ENCODE measurements at regions not wholly inside any gene's neighbourhood (a gene's known extent, or its start where the extent isn't known, plus 50 kb on each side); places are given as distances from the start of the nearest gene placed in this dataset.

- H3K4me2 ChIP-seq (ENCODE audit: control insufficient read depth, extremely low read depth, insufficient read depth, low read depth, low read length), result no peak overlapping the region
- TF ChIP-seq CTCF (optimal IDR thresholded peaks at IDR 0.05 in 1 of 3, IDR thresholded peaks at IDR 0.05 in 1 of 3, conservative IDR thresholded peaks at IDR 0.05 in 1 of 3; ENCODE audit: extremely low read depth in 1 of 3, insufficient read depth in 2 of 3, low read length in 3 of 3) (no peak), EZH2 (IDR thresholded peaks at IDR 0.05; ENCODE audit: low read length) (no peak)
- H3K36me3 ChIP-seq (ENCODE audit: control insufficient read depth in 2 of 2, extremely low read depth in 1 of 2, insufficient read depth in 2 of 2, low read length in 2 of 2), result no peaks in the 10 kb centered on the region
- H3K9me1 ChIP-seq (ENCODE audit: control insufficient read depth, extremely low read depth, insufficient read depth, low read length), result no peaks in the 10 kb centered on the region
- DNase-seq (ENCODE audit: low read depth, low spot score) (no peak), FAIRE-seq (no peak)
- no peak overlapping the region for H3K27ac ChIP-seq (ENCODE audit: control insufficient read depth, insufficient read depth, low read length)
- dilution Hi-C loops (cut with MboI; ENCODE audit: extremely low pct_ligation_motif_present, low sequenced_read_pairs), result no loop called here
- no peaks in the 10 kb centered on the region for H4K20me1 ChIP-seq (ENCODE audit: control insufficient read depth, extremely low read depth, insufficient read depth, low read length)
- no peaks in the 10 kb centered on the region for H3K27me3 ChIP-seq (ENCODE audit: control insufficient read depth, extremely low read depth, insufficient read depth, low read length)
- H2AFZ ChIP-seq (ENCODE audit: control insufficient read depth, low read length), result no peak overlapping the region
- no peaks in the 10 kb centered on the region for H3K9me3 ChIP-seq (ENCODE audit: control insufficient read depth, low read depth, low read length)
- H3K9ac ChIP-seq (ENCODE audit: control insufficient read depth, extremely low read depth, insufficient read depth, low read length), result no peak overlapping the region
- H3K4me3 ChIP-seq (ENCODE audit: control insufficient read depth in 2 of 3, extremely low read depth in 1 of 3, insufficient read depth in 2 of 3, low read depth in 1 of 3, low read length in 3 of 3), result no peak overlapping the region
- H3K79me2 ChIP-seq (ENCODE audit: control insufficient read depth, insufficient read depth, low read length), result no peaks in the 10 kb centered on the region
- H3K4me1 ChIP-seq (ENCODE audit: control insufficient read depth, extremely low read depth, insufficient read depth, low read length), result no peaks in the 10 kb centered on the region
Observed at GRCh38 chr5:162567644-162568043, 500.1 kb downstream of the GABRG2 start.

GRCh38 chr5:162573758-162574157 lies 506.2 kb downstream of the GABRG2 start:
- no peak for FAIRE-seq
- H2AFZ ChIP-seq (ENCODE audit: control insufficient read depth, low read length), result no peak overlapping the region
- dilution Hi-C loops (cut with MboI; ENCODE audit: extremely low pct_ligation_motif_present, low sequenced_read_pairs), result no loop called here
- no peak overlapping the region for H3K4me2 ChIP-seq (ENCODE audit: control insufficient read depth, extremely low read depth, insufficient read depth, low read depth, low read length)
- no peaks in the 10 kb centered on the region for H3K79me2 ChIP-seq (ENCODE audit: control insufficient read depth, insufficient read depth, low read length)
- no peak overlapping the region for H3K4me3 ChIP-seq (ENCODE audit: control insufficient read depth in 2 of 3, extremely low read depth in 1 of 3, insufficient read depth in 2 of 3, low read depth in 1 of 3, low read length in 3 of 3)
- DNase-seq (ENCODE audit: low read depth, low spot score), result no peak
- H3K9me1 ChIP-seq (ENCODE audit: control insufficient read depth, extremely low read depth, insufficient read depth, low read length), result no peaks in the 10 kb centered on the region
- no peak for TF ChIP-seq EZH2 (IDR thresholded peaks at IDR 0.05; ENCODE audit: low read length)
- no peak for TF ChIP-seq CTCF (optimal IDR thresholded peaks at IDR 0.05 in 1 of 3, IDR thresholded peaks at IDR 0.05 in 1 of 3, conservative IDR thresholded peaks at IDR 0.05 in 1 of 3; ENCODE audit: extremely low read depth in 1 of 3, insufficient read depth in 2 of 3, low read length in 3 of 3)
- H3K27me3 ChIP-seq (ENCODE audit: control insufficient read depth, extremely low read depth, insufficient read depth, low read length), result no peaks in the 10 kb centered on the region
- no peaks in the 10 kb centered on the region for H3K4me1 ChIP-seq (ENCODE audit: control insufficient read depth, extremely low read depth, insufficient read depth, low read length)
- no peaks in the 10 kb centered on the region for H3K9me3 ChIP-seq (ENCODE audit: control insufficient read depth, low read depth, low read length)
- H3K27ac ChIP-seq (ENCODE audit: control insufficient read depth, insufficient read depth, low read length), result no peak overlapping the region
- no peaks in the 10 kb centered on the region for H3K36me3 ChIP-seq (ENCODE audit: control insufficient read depth in 2 of 2, extremely low read depth in 1 of 2, insufficient read depth in 2 of 2, low read length in 2 of 2)
- no peaks in the 10 kb centered on the region for H4K20me1 ChIP-seq (ENCODE audit: control insufficient read depth, extremely low read depth, insufficient read depth, low read length)
- no peak overlapping the region for H3K9ac ChIP-seq (ENCODE audit: control insufficient read depth, extremely low read depth, insufficient read depth, low read length)

All from keratinocyte (primary cell).